ENCODE measurements at regions not wholly inside any gene's neighbourhood (a gene's known extent, or its start where the extent isn't known, plus 50 kb on each side); places are given as distances from the start of the nearest gene placed in this dataset.

GRCh38 chr13:29674532-29674931 is 79.0 kb upstream of the SLC7A1 start:
- H3K9me3 Mint-ChIP-seq: no peaks in the 10 kb centered on the region; a peak in 1 of 5 replicates
- H3K4me3 Mint-ChIP-seq: no peak overlapping the region
- no peak overlapping the region for H3K4ac ChIP-seq (ENCODE audit: low read depth, low read length)
- H3K23me2 ChIP-seq (ENCODE audit: insufficient read length, low read depth, low read length, poor library complexity, severe bottlenecking): no peaks in the 10 kb centered on the region
- peaks cover 2% of the 10 kb centered on the region; the same call in 1 of the 2 replicates for H3K4me1 ChIP-seq (ENCODE audit: insufficient read depth, low read length)
- no peak overlapping the region for H2BK12ac ChIP-seq (ENCODE audit: insufficient read length, low read depth, low read length)
- no peak overlapping the region for H2BK15ac ChIP-seq (ENCODE audit: low read depth, low read length)
- no peak overlapping the region for H2AK5ac ChIP-seq (ENCODE audit: insufficient read length, low read length)
- no peak overlapping the region for H2AFZ ChIP-seq (ENCODE audit: low read length)
- no peak overlapping the region for H3K14ac ChIP-seq (ENCODE audit: insufficient read depth, low read length)
- no peak overlapping the region for H2BK5ac ChIP-seq (ENCODE audit: insufficient read length, low read length)
- no peak for TF ChIP-seq CTCF (conservative IDR thresholded peaks at IDR 0.05)
- no peak overlapping the region for H2BK120ac ChIP-seq (ENCODE audit: low read depth, low read length, poor library complexity, severe bottlenecking)
- H3K79me1 ChIP-seq (ENCODE audit: insufficient read depth, low read depth, low read length, poor library complexity, severe bottlenecking): no peaks in the 10 kb centered on the region
- H3K9me3 ChIP-seq (ENCODE audit: control insufficient read depth, low read depth, low read length): no peaks in the 10 kb centered on the region
- no peak overlapping the region for H4K5ac ChIP-seq (ENCODE audit: insufficient read length, low read depth, low read length)
- no peak overlapping the region for H3K4me2 ChIP-seq (ENCODE audit: insufficient read depth, insufficient read length, low read length)
- H4K20me1 ChIP-seq (ENCODE audit: control insufficient read depth, insufficient read depth, insufficient read length): no peaks in the 10 kb centered on the region
- WGBS (ENCODE audit: extremely low coverage, insufficient read length, low lambda C conversion rate): no CpG with 5 or more reads among the region's 3 CpGs
- no peak overlapping the region for H3K27ac ChIP-seq (ENCODE audit: insufficient read length, low read depth, low read length)
- H3T11ph ChIP-seq (ENCODE audit: low read length): no peak overlapping the region
- no peak overlapping the region for H4K8ac ChIP-seq (replicated peaks; ENCODE audit: insufficient read length, low read depth, low read length)
- no peaks in the 10 kb centered on the region for H3K79me2 ChIP-seq (ENCODE audit: insufficient read depth, low read length)
- H3K9ac ChIP-seq (ENCODE audit: extremely low read depth, insufficient read length, low read length): no peak overlapping the region
- H3K27me3 ChIP-seq (ENCODE audit: insufficient read depth, low read length): no peaks in the 10 kb centered on the region
- H3K18ac ChIP-seq (ENCODE audit: insufficient read length, low read depth, low read length): no peak overlapping the region
- H3K4me1 Mint-ChIP-seq: peaks cover 0 to 2% of the 10 kb centered on the region in 2 experiments; a peak in 1 of 4 replicates
- no peak overlapping the region for H4K91ac ChIP-seq (ENCODE audit: insufficient read length, low read depth, low read length)
- DNase-seq: no peak
- H2BK20ac ChIP-seq (ENCODE audit: low read depth, low read length, poor library complexity, severe bottlenecking): no peak overlapping the region
- no peaks in the 10 kb centered on the region for H3K27me3 Mint-ChIP-seq (ENCODE audit: low read depth)
- H3K23ac ChIP-seq (ENCODE audit: insufficient read length, low read depth, low read length): no peak overlapping the region
- H3K56ac ChIP-seq (ENCODE audit: insufficient read length, low read depth, low read length): no peak overlapping the region
- no peaks in the 10 kb centered on the region for H3K36me3 Mint-ChIP-seq (ENCODE audit: insufficient read depth in 1 of 3, low read depth in 3 of 3)
- H3K27ac Mint-ChIP-seq: no peak overlapping the region

Measured in H9 (cell line).